Vagina (tissue), 2 donors: ENCODE measurements at regions not wholly inside any gene's neighbourhood (a gene's known extent, or its start where the extent isn't known, plus 50 kb on each side); places are given as distances from the start of the nearest gene placed in this dataset.

ENCODE experiments used
- CTCF ChIP-seq, 3 experiments: fragments of 450-650 bp in 2 of 3; fragments of 200-600 bp in 1 of 3; sonication (generic) in 1 of 3; IDR thresholded peaks; one replicate each; pipeline ENCODE4 v1.5.1; 2017 to 2019; ENCODE audit warnings: antibody characterized with exemption in 3 of 3, mild to moderate bottlenecking in 2 of 3, moderate library complexity in 2 of 3
- POLR2A ChIP-seq, 2 donors: fragments of 450-650 bp; IDR thresholded peaks; one replicate each; pipeline ENCODE4 v1.6.1; 2017; ENCODE audit warnings: antibody characterized with exemption in 2 of 2, mild to moderate bottlenecking in 2 of 2, moderate library complexity in 2 of 2
- POLR2AphosphoS5 ChIP-seq, 2 donors: sonication (generic); formaldehyde crosslinking; IDR thresholded peaks; one replicate each; pipeline ENCODE4 v1.9.0; 2017; ENCODE audit warnings: antibody characterized with exemption in 2 of 2, mild to moderate bottlenecking in 2 of 2, low read depth in 1 of 2; ENCODE audit not compliant: insufficient read depth in 1 of 2

GRCh38 chr10:109386101-109386500 is 537.2 kb downstream of the XPNPEP1 start:
- no peak for TF ChIP-seq CTCF (IDR thresholded peaks at IDR 0.05)
- no peak for TF ChIP-seq POLR2A (IDR thresholded peaks at IDR 0.05)
- no peak for TF ChIP-seq POLR2AphosphoS5 (IDR thresholded peaks at IDR 0.05; ENCODE audit: insufficient read depth in 1 of 2, low read depth in 1 of 2)
